GM23338 (cell line): ENCODE measurements at regions not wholly inside any gene's neighbourhood (a gene's known extent, or its start where the extent isn't known, plus 50 kb on each side); places are given as distances from the start of the nearest gene placed in this dataset.

ENCODE experiments used
- ATAC-seq: fragments of 200-7000 bp; cut with Tn5 transposase; 3 replicates; pipeline ENCODE4 v1.9.1; 2020
- DNase-seq: peaks from one replicate; pipeline ENCODE4 v3.0.0-alpha.2; 2015; ENCODE audit warnings: low spot score
- H2AFZ ChIP-seq: fragments of 200-600 bp; sonication (generic); 2 replicates; pipeline ENCODE4 v1.8.0; 2016; ENCODE audit warnings: antibody characterized with exemption, mild to moderate bottlenecking, moderate library complexity
- H3F3A ChIP-seq: fragments of 200-600 bp; sonication (generic); replicated peaks from 2 replicates; pipeline ENCODE4 v1.8.0; 2017; ENCODE audit warnings: antibody characterized with exemption, mixed run types, low read depth
- H3K27ac ChIP-seq: fragments of 200-600 bp; sonication (generic); 2 replicates; pipeline ENCODE4 v1.6.1; 2016; ENCODE audit warnings: low read depth
- H3K27me3 ChIP-seq: fragments of 200-600 bp; sonication (generic); 2 replicates; pipeline ENCODE4 v1.8.0; 2016; ENCODE audit warnings: mild to moderate bottlenecking, mixed run types, moderate library complexity; ENCODE audit not compliant: insufficient read depth
- H3K36me3 ChIP-seq: fragments of 200-600 bp; sonication (generic); 2 replicates; pipeline ENCODE4 v1.8.0; 2016; ENCODE audit warnings: mild to moderate bottlenecking; ENCODE audit not compliant: insufficient read depth
- H3K4me1 ChIP-seq: fragments of 200-600 bp; sonication (generic); 2 replicates; pipeline ENCODE4 v1.8.0; 2016; ENCODE audit warnings: mild to moderate bottlenecking, moderate library complexity; ENCODE audit not compliant: insufficient read depth
- H3K4me2 ChIP-seq: fragments of 200-600 bp; sonication (generic); 2 replicates; pipeline ENCODE4 v1.7.1; 2017; ENCODE audit warnings: mixed run types
- H3K4me3 ChIP-seq: fragments of 200-600 bp; sonication (generic); 2 replicates; pipeline ENCODE4 v1.6.1; 2016; ENCODE audit warnings: mixed run types
- H3K79me2 ChIP-seq: fragments of 200-600 bp; sonication (generic); replicated peaks from 2 replicates; pipeline ENCODE4 v1.8.0; 2017; ENCODE audit warnings: mild to moderate bottlenecking; ENCODE audit not compliant: insufficient read depth
- H3K9me2 ChIP-seq: fragments of 200-600 bp; sonication (generic); 2 replicates; pipeline ENCODE4 v1.8.0; 2017; ENCODE audit not compliant: insufficient read depth
- H4K20me1 ChIP-seq: fragments of 200-600 bp; sonication (generic); replicated peaks from 2 replicates; pipeline ENCODE4 v1.8.0; 2017; ENCODE audit warnings: mild to moderate bottlenecking; ENCODE audit not compliant: insufficient read depth
- H3K27ac Mint-ChIP-seq: 2 replicates; pipeline ENCODE4 v1.8.0; 2020; ENCODE audit warnings: inconsistent platforms, mild to moderate bottlenecking, moderate library complexity, mixed read lengths
- H3K27me3 Mint-ChIP-seq: 3 replicates; pipeline ENCODE4 v1.8.0; 2022; ENCODE audit warnings: low read depth, mild to moderate bottlenecking, moderate library complexity, mixed read lengths, inconsistent platforms; ENCODE audit not compliant: insufficient read depth, poor library complexity
- H3K36me3 Mint-ChIP-seq: 3 replicates; pipeline ENCODE4 v1.8.0; 2021; ENCODE audit warnings: low read depth, mild to moderate bottlenecking, inconsistent platforms, moderate library complexity, mixed read lengths
- H3K4me1 Mint-ChIP-seq: 3 replicates; pipeline ENCODE4 v1.8.0; 2020; ENCODE audit warnings: mild to moderate bottlenecking, inconsistent platforms, mixed read lengths
- H3K4me3 Mint-ChIP-seq: 3 replicates; pipeline ENCODE4 v1.8.0; 2021; ENCODE audit warnings: moderate library complexity, mild to moderate bottlenecking, inconsistent platforms, mixed read lengths
- H3K9me3 Mint-ChIP-seq: 3 replicates; pipeline ENCODE4 v1.8.0; 2020; ENCODE audit warnings: moderate library complexity, mild to moderate bottlenecking, inconsistent platforms, mixed read lengths
- CREB1 ChIP-seq: fragments of 250-450 bp; sonication (Bioruptor Pico); IDR thresholded peaks from 2 replicates; pipeline ENCODE4 v1.5.0; 2020; ENCODE audit warnings: low read depth, mild to moderate bottlenecking, moderate library complexity
- CTCF ChIP-seq, 2 experiments: fragments of 200-600 bp in 1 of 2; sonication (generic) in 1 of 2; conservative IDR thresholded peaks; 2 replicates each; pipeline versions ENCODE4 v1.5.1 to v1.6.1; 2016 to 2017; ENCODE audit warnings: antibody characterized with exemption in 2 of 2, low read depth in 2 of 2, mild to moderate bottlenecking in 2 of 2, moderate library complexity in 1 of 2
- ETS1 ChIP-seq: IDR thresholded peaks from 2 replicates; pipeline ENCODE4 v1.6.1; 2016; ENCODE audit warnings: antibody characterized with exemption
- EZH2 ChIP-seq: fragments of 200-600 bp; sonication (generic); IDR thresholded peaks from one replicate; pipeline ENCODE4 v1.8.0; 2017; ENCODE audit warnings: antibody characterized with exemption, mild to moderate bottlenecking, low read depth; ENCODE audit not compliant: unreplicated experiment
- EZH2phosphoT487 ChIP-seq: fragments of 200-600 bp; sonication (generic); IDR thresholded peaks from one replicate; pipeline ENCODE4 v1.8.1; 2018; ENCODE audit warnings: antibody characterized with exemption; ENCODE audit not compliant: unreplicated experiment
- JUNB ChIP-seq: IDR thresholded peaks from one replicate; pipeline ENCODE4 v1.6.1; 2016; ENCODE audit warnings: antibody characterized with exemption; ENCODE audit not compliant: unreplicated experiment
- NANOG ChIP-seq: IDR thresholded peaks from 2 replicates; pipeline ENCODE4 v1.6.1; 2016; ENCODE audit warnings: antibody characterized with exemption, borderline replicate concordance
- POLR2AphosphoS5 ChIP-seq: IDR thresholded peaks from 2 replicates; pipeline ENCODE4 v1.6.1; 2016; ENCODE audit warnings: antibody characterized with exemption, low read depth
- REST ChIP-seq: IDR thresholded peaks from one replicate; pipeline ENCODE4 v1.6.1; 2018; ENCODE audit warnings: antibody characterized with exemption; ENCODE audit not compliant: unreplicated experiment
- STAT1 ChIP-seq: IDR thresholded peaks from one replicate; pipeline ENCODE4 v1.6.1; 2016; ENCODE audit warnings: antibody characterized with exemption; ENCODE audit not compliant: unreplicated experiment
- ZNF114 ChIP-seq: fragments of 250-450 bp; sonication (Bioruptor Pico); IDR thresholded peaks from 2 replicates; pipeline ENCODE4 v1.5.0; 2020; ENCODE audit warnings: mild to moderate bottlenecking, moderate library complexity
- ZNF331 ChIP-seq: fragments of 250-450 bp; sonication (Bioruptor Pico); IDR thresholded peaks from 2 replicates; pipeline ENCODE4 v1.5.0; 2020; ENCODE audit warnings: low read depth, mild to moderate bottlenecking, moderate library complexity
- ZNF462 ChIP-seq: fragments of 250-450 bp; sonication (Bioruptor Pico); IDR thresholded peaks from 2 replicates; pipeline ENCODE4 v1.5.0; 2020; ENCODE audit warnings: mild to moderate bottlenecking, moderate library complexity

- H3K4me2 ChIP-seq: no peak overlapping the region
- H3K27me3 Mint-ChIP-seq: no peaks in the 10 kb centered on the region
- H3K27ac ChIP-seq: no peak overlapping the region
- H3F3A ChIP-seq: no peaks in the 10 kb centered on the region
- H3K27me3 ChIP-seq: no peaks in the 10 kb centered on the region
- H3K27ac Mint-ChIP-seq: no peak overlapping the region
- H3K4me1 ChIP-seq: no peaks in the 10 kb centered on the region
- no peak overlapping the region for H2AFZ ChIP-seq
- no peaks in the 10 kb centered on the region for H3K36me3 ChIP-seq
- no peaks in the 10 kb centered on the region for H3K4me1 Mint-ChIP-seq
- no peak overlapping the region for H3K4me3 Mint-ChIP-seq
- no peaks in the 10 kb centered on the region for H3K36me3 Mint-ChIP-seq
- no peaks in the 10 kb centered on the region for H3K9me2 ChIP-seq
- no peaks in the 10 kb centered on the region for H4K20me1 ChIP-seq
- H3K4me3 ChIP-seq: no peak overlapping the region
- TF ChIP-seq CTCF (conservative IDR thresholded peaks at IDR 0.05; ENCODE audit: low read depth in 2 of 2) (no peak), STAT1 (no peak), JUNB (no peak), ETS1 (no peak), CREB1 (CRISPR knock-in tag) (no peak), NANOG (no peak), ZNF114 (CRISPR knock-in tag) (no peak), EZH2phosphoT487 (no peak), EZH2 (no peak), ZNF462 (CRISPR knock-in tag) (no peak), REST (no peak), ZNF331 (CRISPR knock-in tag) (no peak), POLR2AphosphoS5 (no peak)
- H3K9me3 Mint-ChIP-seq: no peaks in the 10 kb centered on the region
- DNase-seq: no peak
- no peaks in the 10 kb centered on the region for H3K79me2 ChIP-seq
- no peak for ATAC-seq
Measured at GRCh38 chrX:147763131-147763530, 148.6 kb upstream of the FMR1 start.
